ENCODE measurements at regions not wholly inside any gene's neighbourhood (a gene's known extent, or its start where the extent isn't known, plus 50 kb on each side); places are given as distances from the start of the nearest gene placed in this dataset.

DNA sequence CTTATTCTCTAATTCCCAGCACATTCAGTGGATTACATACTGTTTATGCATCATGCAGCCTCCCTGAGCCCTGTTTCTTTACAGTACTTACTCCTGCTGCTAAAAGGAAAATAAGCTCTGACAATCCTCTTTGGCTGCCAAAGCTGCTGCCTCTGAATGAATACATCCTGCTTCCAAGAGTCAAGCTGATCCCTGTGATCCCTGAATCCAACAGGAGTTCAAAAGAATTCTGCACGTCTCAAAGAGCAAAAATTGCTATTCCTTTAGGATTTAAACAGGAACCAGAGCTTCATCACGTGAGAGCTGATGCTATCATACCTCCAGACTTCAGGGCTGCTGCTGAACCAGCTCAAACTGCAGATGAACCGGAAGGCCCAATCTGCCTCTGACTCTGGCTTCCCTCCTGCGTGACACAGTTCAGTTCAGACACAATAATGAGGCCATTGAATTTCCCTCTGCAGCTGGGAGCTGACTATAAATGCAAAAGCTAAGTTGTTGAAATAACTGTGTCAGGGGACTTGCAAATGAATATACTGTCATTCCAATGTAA is 851.0 kb upstream of the PHF14 start:
- no peak overlapping the region for H3K4me3 ChIP-seq (replicated peaks in 1 of 3; ENCODE audit: low read depth in 2 of 3, low read length in 3 of 3)
- no peaks in the 10 kb centered on the region for H3K4me1 Mint-ChIP-seq
- no peaks in the 10 kb centered on the region for H3K27me3 ChIP-seq (ENCODE audit: control insufficient read depth in 2 of 2, insufficient read depth in 2 of 2, low read length in 2 of 2)
- no peaks in the 10 kb centered on the region for H3K36me3 ChIP-seq (replicated peaks in 1 of 2; ENCODE audit: control insufficient read depth in 1 of 2, insufficient read depth in 2 of 2, low read length in 2 of 2)
- no peaks in the 10 kb centered on the region for H3K9me3 ChIP-seq (replicated peaks in 1 of 2; ENCODE audit: control insufficient read depth in 1 of 2, insufficient read depth in 1 of 2, low read length in 2 of 2)
- H3K27ac ChIP-seq (ENCODE audit: low read depth in 1 of 2, low read length in 2 of 2), result no peak overlapping the region
- H2AFZ ChIP-seq (ENCODE audit: insufficient read depth, low read depth, low read length, poor library complexity, severe bottlenecking), result no peak overlapping the region
- H3K27ac Mint-ChIP-seq, result no peak overlapping the region
- H4K20me1 ChIP-seq (ENCODE audit: insufficient read depth, low read length), result no peaks in the 10 kb centered on the region
- no peaks in the 10 kb centered on the region for H3K27me3 Mint-ChIP-seq (ENCODE audit: low read depth in 3 of 3)
- H3K36me3 Mint-ChIP-seq, result no peaks in the 10 kb centered on the region
- H3K4me3 Mint-ChIP-seq, result no peak overlapping the region
- intact Hi-C loops (cut with micrococcal nuclease), result no loop called here
- WGBS (ENCODE audit: insufficient coverage), result 47% methylated on average over 3 of the region's 4 CpGs
- H3K9ac ChIP-seq (ENCODE audit: insufficient read depth, low read length, poor library complexity, severe bottlenecking), result no peak overlapping the region
- no peak for DNase-seq
- TF ChIP-seq, protein P1, sequence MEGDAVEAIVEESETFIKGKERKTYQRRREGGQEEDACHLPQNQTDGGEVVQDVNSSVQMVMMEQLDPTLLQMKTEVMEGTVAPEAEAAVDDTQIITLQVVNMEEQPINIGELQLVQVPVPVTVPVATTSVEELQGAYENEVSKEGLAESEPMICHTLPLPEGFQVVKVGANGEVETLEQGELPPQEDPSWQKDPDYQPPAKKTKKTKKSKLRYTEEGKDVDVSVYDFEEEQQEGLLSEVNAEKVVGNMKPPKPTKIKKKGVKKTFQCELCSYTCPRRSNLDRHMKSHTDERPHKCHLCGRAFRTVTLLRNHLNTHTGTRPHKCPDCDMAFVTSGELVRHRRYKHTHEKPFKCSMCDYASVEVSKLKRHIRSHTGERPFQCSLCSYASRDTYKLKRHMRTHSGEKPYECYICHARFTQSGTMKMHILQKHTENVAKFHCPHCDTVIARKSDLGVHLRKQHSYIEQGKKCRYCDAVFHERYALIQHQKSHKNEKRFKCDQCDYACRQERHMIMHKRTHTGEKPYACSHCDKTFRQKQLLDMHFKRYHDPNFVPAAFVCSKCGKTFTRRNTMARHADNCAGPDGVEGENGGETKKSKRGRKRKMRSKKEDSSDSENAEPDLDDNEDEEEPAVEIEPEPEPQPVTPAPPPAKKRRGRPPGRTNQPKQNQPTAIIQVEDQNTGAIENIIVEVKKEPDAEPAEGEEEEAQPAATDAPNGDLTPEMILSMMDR (IDR thresholded peaks at IDR 0.05), result no peak
- peaks cover 0 to 4% (median 0%) of the 10 kb centered on the region in 7 donors for H3K9me3 Mint-ChIP-seq
- no peak overlapping the region for H3K4me2 ChIP-seq (replicated peaks; ENCODE audit: extremely low read depth, low read length, poor library complexity, severe bottlenecking)
- H3K4me1 ChIP-seq (ENCODE audit: control insufficient read depth in 1 of 2, insufficient read depth in 2 of 2, low read length in 2 of 2), result no peaks in the 10 kb centered on the region
- no peaks in the 10 kb centered on the region for H3K79me2 ChIP-seq (ENCODE audit: insufficient read depth, low read length)

DNA sequence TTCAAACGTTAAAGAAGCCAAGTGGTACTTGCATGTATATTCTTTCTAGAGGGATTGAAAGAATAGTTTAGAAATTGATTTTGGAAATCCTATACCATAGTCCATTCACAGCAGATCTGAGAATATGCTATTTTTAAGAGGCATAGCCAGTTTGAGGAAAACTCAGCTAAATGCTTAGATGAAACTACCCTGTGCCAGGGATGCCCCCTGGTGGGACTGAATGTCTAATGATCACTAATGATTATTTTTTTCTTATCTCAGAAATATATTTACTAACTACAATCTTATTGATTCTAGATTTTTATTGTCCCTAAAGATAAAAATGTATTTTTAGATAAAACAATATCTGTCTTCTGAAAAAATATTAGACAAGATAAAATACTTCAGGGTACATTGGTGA is 844.9 kb upstream of the PHF14 start:
- H3K27ac Mint-ChIP-seq, result no peak overlapping the region
- H3K9me3 ChIP-seq (replicated peaks in 1 of 2; ENCODE audit: control insufficient read depth in 1 of 2, insufficient read depth in 1 of 2, low read length in 2 of 2), result no peaks in the 10 kb centered on the region

More for the DNA sequence above, 844.9 kb upstream of the PHF14 start:
- no peak overlapping the region for H3K4me3 ChIP-seq (replicated peaks in 1 of 3; ENCODE audit: low read depth in 2 of 3, low read length in 3 of 3)
- Mint-ChIP-seq H3K4me1 (no peaks in the 10 kb centered on the region), H3K36me3 (no peaks in the 10 kb centered on the region), H3K27me3 (ENCODE audit: low read depth in 3 of 3) (peaks cover 0 to 2% (median 0%) of the 10 kb centered on the region in 3 donors), H3K4me3 (no peak overlapping the region), H3K9me3 (no peaks in the 10 kb centered on the region)
- H3K4me2 ChIP-seq (replicated peaks; ENCODE audit: extremely low read depth, low read length, poor library complexity, severe bottlenecking), result no peak overlapping the region
- H3K9ac ChIP-seq (ENCODE audit: insufficient read depth, low read length, poor library complexity, severe bottlenecking), result no peak overlapping the region
- H3K79me2 ChIP-seq (ENCODE audit: insufficient read depth, low read length), result no peaks in the 10 kb centered on the region
- H3K36me3 ChIP-seq (replicated peaks in 1 of 2; ENCODE audit: control insufficient read depth in 1 of 2, insufficient read depth in 2 of 2, low read length in 2 of 2), result no peaks in the 10 kb centered on the region
- WGBS (ENCODE audit: insufficient coverage), result no CpG with 5 or more reads among the region's 1 CpG
- no peaks in the 10 kb centered on the region for H3K4me1 ChIP-seq (ENCODE audit: control insufficient read depth in 1 of 2, insufficient read depth in 2 of 2, low read length in 2 of 2)
- intact Hi-C loops (cut with micrococcal nuclease), result no loop called here
- DNase-seq, result no peak
- no peak overlapping the region for H2AFZ ChIP-seq (ENCODE audit: insufficient read depth, low read depth, low read length, poor library complexity, severe bottlenecking)
- no peaks in the 10 kb centered on the region for H3K27me3 ChIP-seq (ENCODE audit: control insufficient read depth in 2 of 2, insufficient read depth in 2 of 2, low read length in 2 of 2)
- H3K27ac ChIP-seq (ENCODE audit: low read depth in 1 of 2, low read length in 2 of 2), result no peak overlapping the region
- H4K20me1 ChIP-seq (ENCODE audit: insufficient read depth, low read length), result no peaks in the 10 kb centered on the region
- TF ChIP-seq, protein P1 (IDR thresholded peaks at IDR 0.05), result no peak
